DND-41 (cell line): ENCODE measurements at regions not wholly inside any gene's neighbourhood (a gene's known extent, or its start where the extent isn't known, plus 50 kb on each side); places are given as distances from the start of the nearest gene placed in this dataset.

Source experiments
- EZH2 ChIP-seq: IDR thresholded peaks from 3 replicates; pipeline ENCODE4 v1.6.1; 2012; ENCODE audit warnings: borderline replicate concordance, low read depth, mild to moderate bottlenecking, moderate library complexity, low read length, inconsistent platforms; ENCODE audit not compliant: severe bottlenecking
- TF ChIP-seq, protein P1 (sequence below): IDR thresholded peaks from 2 replicates; pipeline ENCODE4 v1.5.1; 2012; ENCODE audit warnings: borderline replicate concordance, low read length, moderate library complexity, mild to moderate bottlenecking; ENCODE audit not compliant: poor library complexity, severe bottlenecking; ENCODE audit errors: extremely low read depth

DNA sequence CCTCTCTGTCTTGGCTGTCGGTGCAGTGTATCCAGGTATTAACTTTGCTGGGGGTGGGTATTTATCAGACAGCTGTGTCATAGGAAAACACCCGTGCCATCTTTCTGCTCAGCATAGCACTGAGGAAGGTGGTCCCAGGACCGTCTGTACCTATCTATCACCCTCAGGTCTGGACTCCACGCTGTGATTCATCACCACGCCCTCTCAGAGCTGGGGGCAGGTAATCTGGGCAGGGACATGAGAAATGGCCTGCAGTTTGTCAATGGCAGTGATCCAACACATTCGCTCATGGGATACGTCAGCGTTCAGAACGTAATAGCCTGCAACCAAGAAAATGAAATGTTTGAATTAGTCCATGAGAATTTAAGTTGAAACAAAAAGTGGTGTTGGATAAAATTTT lies 151.6 kb upstream of the MAP1B start:
- TF ChIP-seq, protein P1, sequence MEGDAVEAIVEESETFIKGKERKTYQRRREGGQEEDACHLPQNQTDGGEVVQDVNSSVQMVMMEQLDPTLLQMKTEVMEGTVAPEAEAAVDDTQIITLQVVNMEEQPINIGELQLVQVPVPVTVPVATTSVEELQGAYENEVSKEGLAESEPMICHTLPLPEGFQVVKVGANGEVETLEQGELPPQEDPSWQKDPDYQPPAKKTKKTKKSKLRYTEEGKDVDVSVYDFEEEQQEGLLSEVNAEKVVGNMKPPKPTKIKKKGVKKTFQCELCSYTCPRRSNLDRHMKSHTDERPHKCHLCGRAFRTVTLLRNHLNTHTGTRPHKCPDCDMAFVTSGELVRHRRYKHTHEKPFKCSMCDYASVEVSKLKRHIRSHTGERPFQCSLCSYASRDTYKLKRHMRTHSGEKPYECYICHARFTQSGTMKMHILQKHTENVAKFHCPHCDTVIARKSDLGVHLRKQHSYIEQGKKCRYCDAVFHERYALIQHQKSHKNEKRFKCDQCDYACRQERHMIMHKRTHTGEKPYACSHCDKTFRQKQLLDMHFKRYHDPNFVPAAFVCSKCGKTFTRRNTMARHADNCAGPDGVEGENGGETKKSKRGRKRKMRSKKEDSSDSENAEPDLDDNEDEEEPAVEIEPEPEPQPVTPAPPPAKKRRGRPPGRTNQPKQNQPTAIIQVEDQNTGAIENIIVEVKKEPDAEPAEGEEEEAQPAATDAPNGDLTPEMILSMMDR, result no peak
- TF ChIP-seq EZH2, result no peak
